Keratinocyte (primary cell): ENCODE measurements at regions not wholly inside any gene's neighbourhood (a gene's known extent, or its start where the extent isn't known, plus 50 kb on each side); places are given as distances from the start of the nearest gene placed in this dataset.

Experiments used
- EZH2 ChIP-seq: IDR thresholded peaks from one replicate; pipeline ENCODE4 v1.6.1; 2012; ENCODE audit warnings: inconsistent platforms, mild to moderate bottlenecking, low read length, moderate library complexity
- TF ChIP-seq, protein P1 (sequence below), 3 experiments: IDR thresholded peaks in 1 of 3; conservative IDR thresholded peaks in 1 of 3; optimal IDR thresholded peaks in 1 of 3; 2 replicates in 2 of 3; 3 replicates in 1 of 3; pipeline versions ENCODE3 to v1.5.1; 2011; ENCODE audit warnings: low read length in 3 of 3, mild to moderate bottlenecking in 3 of 3, moderate library complexity in 2 of 3, control low read depth in 1 of 3, inconsistent platforms in 1 of 3; ENCODE audit not compliant: insufficient read depth in 2 of 3; ENCODE audit errors: extremely low read depth in 1 of 3

DNA sequence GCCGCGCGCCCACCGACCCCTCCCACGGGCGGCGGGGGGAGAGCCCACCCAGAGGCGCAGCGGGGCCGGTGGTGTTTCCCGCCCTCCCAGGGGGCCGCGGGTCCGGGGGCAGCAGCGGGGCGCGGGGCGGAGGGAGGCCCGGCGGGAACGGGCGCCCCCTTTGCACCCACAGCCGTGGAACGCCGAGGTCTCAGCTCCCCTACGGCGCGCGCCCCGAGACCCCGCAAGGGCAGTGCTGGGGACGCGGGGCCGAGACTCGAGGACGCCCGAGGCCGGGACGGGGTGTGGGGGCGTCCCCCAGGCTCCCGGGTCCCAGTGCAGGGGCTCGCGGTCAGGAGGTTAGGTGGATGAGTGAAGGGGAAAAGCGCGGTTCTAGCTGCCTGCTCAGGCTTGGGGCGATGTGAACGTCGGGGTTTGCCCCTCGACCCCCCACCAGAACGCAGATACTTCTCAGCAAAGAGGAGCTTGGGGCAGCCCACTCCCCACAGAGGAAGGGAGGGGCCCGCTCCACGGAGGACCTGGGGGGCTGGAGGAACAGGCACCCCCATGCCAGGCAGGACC is 65.5 kb upstream of the BHLHE23 start:
- TF ChIP-seq, protein P1, sequence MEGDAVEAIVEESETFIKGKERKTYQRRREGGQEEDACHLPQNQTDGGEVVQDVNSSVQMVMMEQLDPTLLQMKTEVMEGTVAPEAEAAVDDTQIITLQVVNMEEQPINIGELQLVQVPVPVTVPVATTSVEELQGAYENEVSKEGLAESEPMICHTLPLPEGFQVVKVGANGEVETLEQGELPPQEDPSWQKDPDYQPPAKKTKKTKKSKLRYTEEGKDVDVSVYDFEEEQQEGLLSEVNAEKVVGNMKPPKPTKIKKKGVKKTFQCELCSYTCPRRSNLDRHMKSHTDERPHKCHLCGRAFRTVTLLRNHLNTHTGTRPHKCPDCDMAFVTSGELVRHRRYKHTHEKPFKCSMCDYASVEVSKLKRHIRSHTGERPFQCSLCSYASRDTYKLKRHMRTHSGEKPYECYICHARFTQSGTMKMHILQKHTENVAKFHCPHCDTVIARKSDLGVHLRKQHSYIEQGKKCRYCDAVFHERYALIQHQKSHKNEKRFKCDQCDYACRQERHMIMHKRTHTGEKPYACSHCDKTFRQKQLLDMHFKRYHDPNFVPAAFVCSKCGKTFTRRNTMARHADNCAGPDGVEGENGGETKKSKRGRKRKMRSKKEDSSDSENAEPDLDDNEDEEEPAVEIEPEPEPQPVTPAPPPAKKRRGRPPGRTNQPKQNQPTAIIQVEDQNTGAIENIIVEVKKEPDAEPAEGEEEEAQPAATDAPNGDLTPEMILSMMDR (optimal IDR thresholded peaks at IDR 0.05 in 1 of 3, IDR thresholded peaks at IDR 0.05 in 1 of 3, conservative IDR thresholded peaks at IDR 0.05 in 1 of 3; ENCODE audit: extremely low read depth in 1 of 3, insufficient read depth in 2 of 3, low read length in 3 of 3) = no peak
- TF ChIP-seq EZH2 = peak; percentile 38
